DOHH2 (cell line): ENCODE measurements at regions not wholly inside any gene's neighbourhood (a gene's known extent, or its start where the extent isn't known, plus 50 kb on each side); places are given as distances from the start of the nearest gene placed in this dataset.
"Not testable (repeated sequence)": the region's sequence is repeated elsewhere in the genome, so short reads cannot be mapped to it uniquely, and the experiment has no call there.

Source experiments
- H3F3A ChIP-seq: fragments of 200-600 bp; sonication (generic), shearing (Covaris generic); 2 replicates; pipeline ENCODE4 v1.6.0; 2016; ENCODE audit warnings: antibody characterized with exemption, mild to moderate bottlenecking; ENCODE audit not compliant: control insufficient read depth, insufficient read depth
- H3K27ac ChIP-seq: fragments of 200-600 bp; sonication (generic); 2 replicates; pipeline ENCODE4 v1.5.1; 2014; ENCODE audit warnings: low read depth, mild to moderate bottlenecking, low read length, moderate library complexity
- H3K27me3 ChIP-seq: fragments of 200-600 bp; sonication (generic); 2 replicates; pipeline ENCODE4 v1.6.1; 2014; ENCODE audit warnings: mild to moderate bottlenecking, low read length, mixed read lengths; ENCODE audit not compliant: control insufficient read depth
- H3K36me3 ChIP-seq: fragments of 200-600 bp; sonication (generic); 2 replicates; pipeline ENCODE4 v1.6.1; 2014; ENCODE audit warnings: mild to moderate bottlenecking, low read length, moderate library complexity, mixed read lengths; ENCODE audit not compliant: control insufficient read depth
- H3K4me1 ChIP-seq: fragments of 200-600 bp; sonication (generic); 2 replicates; pipeline ENCODE4 v1.6.1; 2014; ENCODE audit warnings: mild to moderate bottlenecking, low read length, mixed read lengths; ENCODE audit not compliant: control insufficient read depth
- H3K4me2 ChIP-seq: fragments of 200-600 bp; sonication (generic); 2 replicates; pipeline ENCODE4 v1.6.0; 2014; ENCODE audit warnings: mild to moderate bottlenecking, low read length, moderate library complexity
- H3K4me3 ChIP-seq: fragments of 200-600 bp; sonication (generic); 2 replicates; pipeline ENCODE4 v1.5.1; 2014; ENCODE audit warnings: mild to moderate bottlenecking, low read length, mixed read lengths
- H3K79me2 ChIP-seq: fragments of 200-600 bp; sonication (generic); 2 replicates; pipeline ENCODE4 v1.6.1; 2014; ENCODE audit warnings: mild to moderate bottlenecking, low read length, mixed read lengths; ENCODE audit not compliant: control insufficient read depth
- H3K9me2 ChIP-seq: fragments of 200-600 bp; sonication (generic); replicated peaks from 2 replicates; pipeline ENCODE4 v1.6.1; 2014; ENCODE audit warnings: mild to moderate bottlenecking, low read length, mixed read lengths; ENCODE audit not compliant: control insufficient read depth
- H3K9me3 ChIP-seq: fragments of 200-600 bp; sonication (generic); 2 replicates; pipeline ENCODE4 v1.6.1; 2014; ENCODE audit warnings: antibody characterized with exemption, low read length, mixed read lengths; ENCODE audit not compliant: control insufficient read depth, insufficient read depth
- H4K20me1 ChIP-seq: fragments of 200-600 bp; sonication (generic); 2 replicates; pipeline ENCODE4 v1.6.0; 2014; ENCODE audit warnings: low read depth, mild to moderate bottlenecking, antibody characterized with exemption, low read length, moderate library complexity; ENCODE audit not compliant: control insufficient read depth, insufficient read depth
- CTCF ChIP-seq: fragments of 200-600 bp; sonication (generic); IDR thresholded peaks from one replicate; pipeline ENCODE4 v1.5.1; 2014; ENCODE audit warnings: antibody characterized with exemption, mild to moderate bottlenecking, low read depth, low read length; ENCODE audit not compliant: poor library complexity, severe bottlenecking
- EZH2phosphoT487 ChIP-seq: fragments of 200-600 bp; sonication (generic); IDR thresholded peaks from 2 replicates; pipeline ENCODE4 v1.6.1; 2017; ENCODE audit warnings: borderline replicate concordance, mild to moderate bottlenecking, antibody characterized with exemption, low read length, moderate library complexity, mixed read lengths

GRCh38 chr2:77873506-77873905, 351.3 kb upstream of the LRRTM4 start:
- H3K79me2 ChIP-seq: no peaks in the 10 kb centered on the region
- H3K4me2 ChIP-seq: no peak overlapping the region
- no peaks in the 10 kb centered on the region for H3K4me1 ChIP-seq
- no peaks in the 10 kb centered on the region for H3K36me3 ChIP-seq
- H3K4me3 ChIP-seq: no peak overlapping the region
- no peaks in the 10 kb centered on the region for H4K20me1 ChIP-seq
- H3F3A ChIP-seq: no peaks in the 10 kb centered on the region
- H3K9me2 ChIP-seq: no peaks in the 10 kb centered on the region
- no peak overlapping the region for H3K27ac ChIP-seq
- H3K9me3 ChIP-seq: no peaks in the 10 kb centered on the region
- TF ChIP-seq CTCF: no peak
- no peak for TF ChIP-seq EZH2phosphoT487
- H3K27me3 ChIP-seq: no peaks in the 10 kb centered on the region

GRCh38 chr2:77900211-77900610, 378.0 kb upstream of the LRRTM4 start:
- not testable (repeated sequence) for H3K36me3 ChIP-seq, H3K79me2 ChIP-seq, H3K4me1 ChIP-seq, H4K20me1 ChIP-seq, H3F3A ChIP-seq, H3K9me3 ChIP-seq, H3K27me3 ChIP-seq, H3K27ac ChIP-seq, H3K4me3 ChIP-seq, H3K4me2 ChIP-seq, H3K9me2 ChIP-seq

- no peaks in the 10 kb centered on the region for H3K9me2 ChIP-seq
- no peak overlapping the region for H3K4me2 ChIP-seq
- H3K36me3 ChIP-seq: no peaks in the 10 kb centered on the region
- peaks cover 4% of the 10 kb centered on the region; the same call in 1 of the 2 replicates for H3K9me3 ChIP-seq
- no peak overlapping the region for H3K27ac ChIP-seq
- no peaks in the 10 kb centered on the region for H3K27me3 ChIP-seq
- H3K4me3 ChIP-seq: no peak overlapping the region
- TF ChIP-seq CTCF (no peak), EZH2phosphoT487 (no peak)
- H4K20me1 ChIP-seq: no peaks in the 10 kb centered on the region
- no peaks in the 10 kb centered on the region for H3F3A ChIP-seq
- H3K4me1 ChIP-seq: no peaks in the 10 kb centered on the region
- H3K79me2 ChIP-seq: no peaks in the 10 kb centered on the region
Measured at GRCh38 chr2:77910136-77910535, 388.0 kb upstream of the LRRTM4 start.

GRCh38 chr2:77920838-77921366, 398.7 kb upstream of the LRRTM4 start:
- Histone ChIP-seq H3K4me1 (no peaks in the 10 kb centered on the region), H3K4me3 (no peak overlapping the region), H3F3A (no peaks in the 10 kb centered on the region), H3K36me3 (no peaks in the 10 kb centered on the region), H3K27me3 (no peaks in the 10 kb centered on the region), H3K9me3 (no peaks in the 10 kb centered on the region), H3K27ac (no peak overlapping the region), H3K9me2 (no peaks in the 10 kb centered on the region), H4K20me1 (no peaks in the 10 kb centered on the region), H3K4me2 (no peak overlapping the region), H3K79me2 (no peaks in the 10 kb centered on the region)
- TF ChIP-seq CTCF (no peak), EZH2phosphoT487 (no peak)
